Stimulated activated CD4-positive, alpha-beta T cell treated with anti-CD3 and anti-CD28 coated beads, Interleukin-12 subunit alpha, Interleukin-12 subunit beta, amount 100 ng/mL, for 4 hours (primary cell): ENCODE measurements at regions not wholly inside any gene's neighbourhood (a gene's known extent, or its start where the extent isn't known, plus 50 kb on each side); places are given as distances from the start of the nearest gene placed in this dataset.

ENCODE experiments used
- DNase-seq: peaks from one replicate; pipeline ENCODE4 v3.0.0-alpha.2; 2020

GRCh38 chr2:196249860-196250259, 78.5 kb upstream of the STK17B start:
- no peak for DNase-seq

- no peak for DNase-seq
Observed at GRCh38 chr2:196251132-196251531, 79.8 kb upstream of the STK17B start.

GRCh38 chr2:196252408-196253115, 81.2 kb upstream of the STK17B start:
- no peak for DNase-seq

DNA sequence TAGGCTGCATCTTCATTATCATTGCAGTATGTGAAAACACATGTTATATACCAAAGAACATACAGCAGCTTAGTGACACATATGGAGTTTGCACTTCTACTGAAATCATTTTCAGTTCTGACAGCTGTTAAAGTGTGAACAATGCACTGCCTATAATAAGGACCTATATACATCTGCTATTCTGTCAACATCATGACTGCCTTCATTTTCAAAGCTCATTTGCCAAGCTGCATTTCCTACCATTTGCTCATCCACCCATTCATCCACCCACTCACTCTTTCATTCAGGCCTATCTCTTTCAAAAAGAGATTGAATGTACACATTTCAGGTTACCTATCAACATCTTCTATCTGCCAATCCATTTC, 81.7 kb upstream of the STK17B start:
- DNase-seq: no peak

DNA sequence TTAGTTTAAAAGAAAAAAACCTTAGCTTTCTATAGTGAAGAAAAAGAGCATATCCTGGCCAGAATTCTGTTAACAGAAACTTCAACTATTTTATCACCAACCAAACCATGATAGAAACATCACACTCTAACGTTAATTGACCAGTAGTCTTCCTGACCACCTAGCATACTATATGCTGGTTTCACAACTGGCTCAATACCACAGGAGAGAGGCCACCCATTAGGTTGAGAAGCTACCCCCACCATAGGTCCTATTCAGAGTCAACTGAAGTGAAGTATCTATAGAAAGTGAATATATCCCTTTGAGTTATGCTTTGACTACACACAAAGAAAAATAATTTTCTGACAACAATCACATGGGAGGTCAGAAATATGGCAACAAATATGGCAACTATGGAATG, 85.2 kb upstream of the STK17B start:
- no peak for DNase-seq

GRCh38 chr2:196257086-196257485, 85.7 kb upstream of the STK17B start:
- no peak for DNase-seq

- DNase-seq: no peak
Observed at GRCh38 chr2:196258407-196258806, 87.0 kb upstream of the STK17B start.

DNA sequence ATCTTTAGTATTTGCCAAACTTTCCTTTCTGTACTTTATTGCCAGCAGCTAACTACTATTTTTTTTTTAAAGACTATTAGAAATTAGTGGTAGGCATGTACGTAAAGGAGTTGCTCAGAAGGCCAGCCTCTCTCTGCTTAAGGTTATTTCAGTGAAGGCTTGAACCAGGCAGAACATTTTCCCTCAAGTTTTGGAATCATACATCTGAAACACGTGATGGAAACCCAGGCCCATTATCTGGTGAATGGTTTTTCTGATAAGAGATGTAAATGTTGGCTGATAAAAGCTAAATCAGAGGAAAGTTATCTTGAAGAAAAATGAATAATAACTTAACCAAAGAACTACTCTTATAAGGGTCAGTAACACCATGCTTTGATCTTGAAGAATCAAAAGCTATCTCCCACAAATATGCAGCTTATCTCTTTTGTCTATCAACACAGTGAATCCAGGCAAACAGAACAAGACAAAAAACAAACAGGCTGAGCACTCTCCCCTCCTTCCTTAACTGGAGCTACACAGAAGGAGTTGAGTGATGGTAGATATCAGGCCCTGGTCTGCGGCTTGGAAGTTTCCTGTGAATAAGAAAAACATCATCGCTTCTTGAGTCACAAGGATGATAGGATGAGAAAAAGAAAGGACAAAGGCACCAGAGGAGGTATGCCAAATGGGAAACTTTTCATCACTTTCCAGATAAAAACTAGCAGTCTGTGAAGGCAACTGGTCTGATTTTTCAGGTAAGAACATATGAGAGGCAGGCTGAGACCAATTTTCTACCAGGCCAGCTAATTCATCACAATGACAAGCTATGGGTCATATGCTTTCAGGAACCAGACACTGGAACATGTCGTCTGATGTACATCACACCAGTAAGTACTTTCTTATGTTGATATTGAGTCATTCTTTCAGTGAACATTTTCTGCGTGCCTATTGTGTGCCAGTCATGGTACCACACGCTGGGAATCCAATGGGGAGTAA, 88.4 kb upstream of the STK17B start:
- no peak for DNase-seq

DNA sequence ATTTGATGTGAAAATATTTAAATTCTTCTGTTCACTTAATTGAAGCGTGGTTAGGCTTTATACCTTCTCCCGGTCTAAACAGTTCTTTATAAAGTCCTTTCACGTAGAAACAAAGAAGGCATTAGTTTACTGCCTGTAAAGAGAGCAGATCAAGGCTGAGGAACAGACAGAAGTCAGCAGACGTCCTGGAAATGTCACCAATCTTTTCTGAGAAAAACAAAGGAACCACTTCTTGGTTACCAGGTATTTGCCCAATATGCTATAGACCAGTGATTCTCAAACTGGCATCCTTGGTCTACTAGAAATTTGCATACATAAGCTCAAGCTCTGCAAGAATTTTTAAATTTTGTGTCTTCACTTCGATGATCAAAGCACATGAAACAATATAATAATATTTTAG, 89.2 kb upstream of the STK17B start:
- no peak for DNase-seq

DNA sequence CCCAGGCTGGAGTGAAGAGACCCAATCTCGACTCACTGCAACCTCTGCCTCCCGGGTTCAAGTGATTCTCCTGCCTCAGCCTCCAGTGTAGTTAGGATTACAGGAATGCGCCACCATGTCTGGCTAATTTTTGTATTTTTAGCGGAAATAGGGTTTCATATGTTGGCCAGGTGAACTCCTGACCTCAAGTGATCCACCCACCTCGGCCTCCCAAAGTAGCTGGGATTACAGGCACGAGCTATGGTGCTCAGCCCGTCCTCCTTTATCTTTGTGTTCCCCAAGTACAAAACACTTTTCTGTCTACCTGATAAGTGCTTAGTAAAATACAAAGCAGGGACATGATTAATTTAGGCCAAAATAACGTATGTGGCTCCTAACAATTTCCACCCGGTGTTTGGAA, 91.2 kb upstream of the STK17B start:
- DNase-seq: no peak

DNA sequence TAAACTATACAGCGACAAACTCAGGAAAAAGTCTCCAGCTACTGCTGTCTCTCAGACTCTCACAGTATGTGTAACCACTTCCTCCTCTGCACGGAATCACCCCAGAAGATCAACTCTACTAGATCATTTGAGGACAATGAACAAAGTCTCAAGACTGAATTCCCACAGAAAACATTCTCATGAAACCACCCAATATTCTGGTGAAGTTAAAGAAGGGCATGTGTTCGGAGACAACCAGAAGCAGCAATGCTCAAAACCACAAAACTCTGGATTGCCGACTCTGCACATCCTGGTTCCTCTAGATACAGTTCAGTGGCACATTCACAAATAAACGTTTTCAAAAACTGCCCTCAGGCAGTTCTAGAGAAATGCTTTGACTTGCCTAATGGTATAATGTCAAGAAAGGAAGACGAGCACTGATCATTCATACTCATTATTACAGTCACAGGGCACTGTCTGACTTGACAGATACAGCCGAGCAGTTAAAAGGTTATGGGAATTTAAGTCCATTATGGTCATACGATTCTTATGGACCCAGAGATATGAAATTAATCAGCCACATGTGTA, 91.9 kb upstream of the STK17B start:
- DNase-seq: no peak

DNA sequence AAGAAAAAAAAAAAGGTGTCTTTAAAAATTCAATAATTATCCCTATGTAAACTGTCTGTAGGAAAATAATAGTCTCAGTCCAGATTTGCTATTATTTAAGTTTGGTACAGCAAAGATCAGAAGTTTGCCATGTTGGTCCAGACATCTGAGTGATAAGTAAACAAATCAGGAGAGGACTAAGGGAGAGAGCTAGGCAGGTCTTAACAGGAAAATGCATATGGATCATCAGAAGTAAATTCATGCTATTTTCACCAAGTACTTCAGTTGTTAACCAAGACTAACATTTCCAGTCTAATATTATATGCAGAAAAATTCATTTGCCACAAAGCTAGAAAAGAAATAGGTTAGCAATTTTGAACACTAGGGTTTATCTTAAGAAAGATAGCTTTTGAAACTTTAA, 95.0 kb upstream of the STK17B start:
- no peak for DNase-seq

DNA sequence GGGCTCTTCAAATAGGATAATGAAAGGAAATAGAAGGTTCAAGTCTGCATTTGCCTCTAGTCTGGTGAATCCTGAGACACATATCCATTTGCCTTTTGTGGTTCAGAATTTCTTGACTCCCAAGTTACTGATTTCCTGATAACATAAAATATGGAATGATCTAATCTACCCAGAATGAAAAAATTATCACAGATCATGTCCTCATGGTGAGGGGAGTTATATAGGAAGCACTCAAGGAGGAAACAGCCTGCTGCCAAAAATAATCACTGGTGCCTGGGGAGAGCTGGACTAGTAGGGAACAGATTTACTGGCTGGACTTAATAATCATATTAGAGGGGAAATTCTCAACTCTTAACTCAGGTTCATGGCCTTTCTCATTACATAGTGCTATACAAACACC, 95.5 kb upstream of the STK17B start:
- DNase-seq: no peak

DNA sequence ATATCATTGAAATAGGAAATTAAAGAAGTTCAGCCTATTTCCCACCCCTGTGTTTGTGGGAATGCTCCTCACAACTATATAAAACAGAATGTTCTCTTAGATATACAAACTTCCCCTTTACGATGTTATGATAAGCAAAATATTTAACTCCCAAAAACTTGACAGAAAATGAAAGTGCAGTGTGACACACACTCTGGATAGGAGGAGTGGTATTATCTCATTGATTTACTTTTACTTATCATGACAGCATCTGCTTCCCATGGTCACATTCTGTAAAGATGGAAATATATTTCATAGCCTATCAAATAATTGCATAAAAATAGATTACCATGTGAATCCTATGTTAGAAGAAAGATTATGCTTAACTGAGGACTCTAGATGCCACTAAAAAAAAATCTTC, 96.6 kb upstream of the STK17B start:
- DNase-seq: no peak

DNA sequence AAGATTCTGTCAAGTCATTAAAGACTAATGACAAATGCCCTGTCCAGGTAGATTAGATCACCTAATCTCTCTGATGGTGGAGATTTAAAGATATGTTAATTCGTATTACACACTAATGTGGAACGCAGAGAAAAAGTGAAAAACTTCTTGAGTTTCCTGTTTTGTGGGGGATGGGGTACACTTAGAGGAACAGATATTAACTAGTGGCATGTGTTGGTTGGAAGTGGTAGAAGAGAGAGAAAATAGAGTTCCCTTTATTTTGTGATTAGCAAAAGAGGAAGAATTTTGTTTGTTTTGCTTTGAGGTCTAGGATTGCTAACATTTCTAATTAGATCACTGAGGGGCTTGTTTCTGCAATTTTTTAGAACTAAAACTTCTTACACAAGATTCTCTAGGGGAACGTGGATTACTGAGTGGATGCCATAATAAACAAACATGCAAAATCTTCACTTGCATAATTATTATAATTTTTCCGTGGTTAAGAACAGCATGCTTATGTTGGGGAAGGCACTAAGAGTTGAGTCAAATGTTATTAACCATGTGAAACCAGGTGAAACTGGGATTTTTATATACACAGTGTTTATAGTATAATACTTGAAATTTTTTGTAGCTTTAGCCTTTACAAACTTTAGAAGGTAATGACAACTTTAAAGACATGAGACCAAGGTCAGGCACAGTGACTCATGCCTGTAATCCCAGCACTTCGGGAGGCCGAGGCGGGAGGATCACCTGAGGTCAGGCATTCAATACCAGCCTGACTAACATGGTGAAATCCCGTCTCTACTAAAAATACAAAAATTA, 97.4 kb upstream of the STK17B start:
- DNase-seq: no peak

- no peak for DNase-seq
Observed at GRCh38 chr2:196271795-196272194, 100.4 kb upstream of the STK17B start.

DNA sequence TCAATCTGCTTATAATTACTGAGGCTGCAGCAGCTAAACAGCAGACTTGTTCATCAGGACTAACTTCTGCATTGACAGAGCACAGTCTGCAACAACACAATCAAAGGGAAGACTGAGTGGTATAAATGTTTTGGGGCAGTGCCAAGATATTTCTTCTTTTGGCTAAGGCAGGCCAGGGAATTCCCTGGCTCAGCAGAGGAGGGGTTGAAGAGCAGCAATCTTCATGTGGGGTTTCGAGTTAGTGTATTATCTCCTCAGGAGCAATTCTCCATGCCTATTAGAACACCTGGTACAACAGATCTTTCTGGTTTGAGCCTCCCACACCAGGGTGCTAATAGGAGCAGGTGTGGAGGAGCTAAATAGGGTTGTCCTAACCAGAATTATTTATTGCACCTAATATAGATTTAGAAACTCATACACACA, 103.0 kb upstream of the STK17B start:
- DNase-seq: no peak

GRCh38 chr2:196275646-196276352, 104.4 kb upstream of the STK17B start:
- DNase-seq: no peak

DNA sequence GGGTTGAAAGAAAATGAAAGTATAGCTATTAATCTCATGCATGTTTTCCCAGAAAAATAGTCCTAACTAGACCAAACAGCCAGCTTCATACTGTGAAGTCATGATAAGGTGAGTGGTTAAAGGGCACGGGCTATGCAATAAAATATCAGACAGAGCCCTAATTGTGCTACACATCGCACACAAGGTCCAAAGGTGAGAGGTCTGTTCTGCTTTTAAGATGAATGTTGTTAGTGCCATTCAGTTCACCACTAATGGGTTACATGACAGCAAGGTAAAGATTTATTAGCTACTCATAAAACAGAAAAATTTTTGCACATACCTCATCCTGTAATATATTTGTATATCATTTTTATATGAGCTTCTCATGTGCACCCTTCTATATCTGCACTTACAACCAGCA, 105.0 kb upstream of the STK17B start:
- no peak for DNase-seq

GRCh38 chr2:196277002-196277401, 105.6 kb upstream of the STK17B start:
- DNase-seq: no peak

DNA sequence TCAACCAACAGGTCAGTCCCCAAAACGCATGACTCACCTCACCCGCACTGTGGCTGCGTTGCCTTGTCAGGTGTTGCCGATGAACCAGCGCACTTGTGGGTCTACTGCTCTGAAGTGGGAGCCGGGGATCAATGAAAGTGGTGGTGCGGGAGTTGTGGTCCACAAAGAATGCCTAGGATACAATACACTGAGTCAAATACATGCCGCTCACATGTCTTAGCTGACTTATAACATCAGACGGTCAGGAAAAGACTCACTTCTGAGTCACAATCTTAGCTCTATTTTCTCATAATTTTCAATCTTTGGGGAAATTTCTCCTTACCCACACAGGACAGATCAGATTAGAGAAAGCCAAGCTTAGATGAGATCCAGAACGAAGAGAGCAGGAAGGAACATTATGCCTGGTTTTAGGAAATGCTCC, 107.1 kb upstream of the STK17B start:
- DNase-seq: peak; percentile 38

GRCh38 chr2:196279541-196279940, 108.2 kb upstream of the STK17B start:
- no peak for DNase-seq
